ENCODE measurements at regions not wholly inside any gene's neighbourhood (a gene's known extent, or its start where the extent isn't known, plus 50 kb on each side); places are given as distances from the start of the nearest gene placed in this dataset.

GRCh38 chr5:128813317-128814070 lies 151.8 kb upstream of the SLC27A6 start:
- Histone ChIP-seq H3K4me1 (ENCODE audit: low read depth) (no peaks in the 10 kb centered on the region), H3K27me3 (no peaks in the 10 kb centered on the region), H3K27ac (no peak overlapping the region), H3K36me3 (no peaks in the 10 kb centered on the region), H3K9me3 (ENCODE audit: low read depth) (no peaks in the 10 kb centered on the region), H3K4me3 (no peak overlapping the region)
- DNase-seq (ENCODE audit: low read depth in 1 of 2, low spot score in 1 of 2), result no peak
- TF ChIP-seq CTCF (IDR thresholded peaks at IDR 0.05; ENCODE audit: low read depth, low read length), result no peak

DNA sequence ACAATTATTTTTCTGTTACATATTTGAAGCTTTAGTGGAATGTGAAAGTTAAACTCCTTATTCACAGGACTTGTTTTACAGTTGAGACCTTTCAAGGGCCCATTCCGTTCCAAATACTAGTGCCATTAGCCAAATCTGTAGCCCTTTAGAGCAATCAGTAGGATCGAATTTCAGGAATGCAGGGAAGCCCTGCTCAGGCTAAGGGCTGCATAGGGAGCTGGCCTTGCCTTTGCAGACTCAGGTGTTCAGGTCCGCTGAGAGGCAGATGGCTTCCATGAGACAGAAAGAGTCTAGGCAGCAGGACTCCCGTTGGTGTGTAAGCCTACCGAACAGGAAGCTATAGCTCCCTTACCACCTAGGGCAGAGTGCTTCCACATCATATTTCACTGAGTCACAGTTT lies 150.1 kb upstream of the SLC27A6 start:
- Histone ChIP-seq H3K4me3 (no peak overlapping the region), H3K9me3 (ENCODE audit: low read depth) (no peaks in the 10 kb centered on the region), H3K27me3 (no peaks in the 10 kb centered on the region), H3K27ac (no peak overlapping the region), H3K4me1 (ENCODE audit: low read depth) (no peaks in the 10 kb centered on the region), H3K36me3 (no peaks in the 10 kb centered on the region)
- peak; percentile 2 to 9 for DNase-seq (ENCODE audit: low read depth in 1 of 2, low spot score in 1 of 2)
- no peak for TF ChIP-seq CTCF (IDR thresholded peaks at IDR 0.05; ENCODE audit: low read depth, low read length)

DNA sequence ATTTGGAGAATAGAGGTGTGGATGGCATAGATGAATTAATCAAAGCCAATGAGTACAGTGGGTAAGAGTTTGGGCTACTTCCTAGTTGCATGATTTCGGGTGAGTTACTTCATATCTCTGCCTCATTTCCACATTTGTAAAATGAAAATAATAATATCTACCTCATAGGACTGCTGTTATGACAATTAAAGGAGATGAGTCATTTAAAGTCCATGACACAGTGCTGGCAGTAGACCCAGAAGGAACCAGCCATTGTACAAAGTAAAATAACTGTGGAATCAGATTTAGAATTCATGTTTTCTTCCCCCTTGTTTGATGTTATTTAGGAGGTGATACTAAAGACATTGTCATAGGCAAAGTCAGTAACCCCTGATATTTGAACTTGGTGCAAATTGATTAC lies 139.5 kb upstream of the SLC27A6 start:
- peak in 1 of 2 donors; percentile 52 for DNase-seq (ENCODE audit: low read depth in 1 of 2, low spot score in 1 of 2)
- Histone ChIP-seq H3K27me3 (no peaks in the 10 kb centered on the region), H3K9me3 (ENCODE audit: low read depth) (no peaks in the 10 kb centered on the region), H3K4me3 (no peak overlapping the region), H3K27ac (no peak overlapping the region), H3K4me1 (ENCODE audit: low read depth) (peaks cover 16% of the 10 kb centered on the region), H3K36me3 (no peaks in the 10 kb centered on the region)
- no peak for TF ChIP-seq CTCF (IDR thresholded peaks at IDR 0.05; ENCODE audit: low read depth, low read length)

- TF ChIP-seq CTCF (IDR thresholded peaks at IDR 0.05; ENCODE audit: low read depth, low read length), result no peak
- Histone ChIP-seq H3K27ac (no peak overlapping the region), H3K36me3 (no peaks in the 10 kb centered on the region), H3K4me1 (ENCODE audit: low read depth) (peaks cover 18% of the 10 kb centered on the region), H3K4me3 (no peak overlapping the region), H3K9me3 (ENCODE audit: low read depth) (no peaks in the 10 kb centered on the region), H3K27me3 (no peaks in the 10 kb centered on the region)
- no peak for DNase-seq (ENCODE audit: low read depth in 1 of 2, low spot score in 1 of 2)
Measured at GRCh38 chr5:128826275-128826674, 139.0 kb upstream of the SLC27A6 start.

DNA sequence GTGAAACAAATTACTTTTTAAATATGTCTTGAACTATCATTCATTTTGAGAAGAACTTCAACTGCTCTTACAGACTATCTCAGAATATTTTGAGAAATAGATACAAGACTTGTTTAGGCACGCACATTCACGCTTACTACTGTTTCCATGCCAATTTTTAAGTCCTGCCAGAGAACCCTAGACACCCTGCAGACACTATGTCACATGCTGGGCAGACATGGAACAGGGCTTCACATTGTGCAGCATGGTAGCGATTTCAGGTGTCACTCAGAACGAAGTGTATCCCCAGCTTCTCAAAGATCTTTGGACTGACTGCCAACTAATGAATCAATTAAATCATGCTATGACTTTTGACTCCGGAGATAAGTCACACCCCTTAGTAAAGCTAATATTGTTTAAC lies 128.7 kb upstream of the SLC27A6 start:
- no peaks in the 10 kb centered on the region for H3K36me3 ChIP-seq

More for the DNA sequence above, 128.7 kb upstream of the SLC27A6 start:
- H3K27ac ChIP-seq, result no peak overlapping the region
- no peak for TF ChIP-seq CTCF (IDR thresholded peaks at IDR 0.05; ENCODE audit: low read depth, low read length)
- no peaks in the 10 kb centered on the region for H3K9me3 ChIP-seq (ENCODE audit: low read depth)
- no peak overlapping the region for H3K4me3 ChIP-seq
- H3K27me3 ChIP-seq, result no peaks in the 10 kb centered on the region
- H3K4me1 ChIP-seq (ENCODE audit: low read depth), result peaks cover 6% of the 10 kb centered on the region
- DNase-seq (ENCODE audit: low read depth in 1 of 2, low spot score in 1 of 2), result no peak

All from cardiac muscle cell (in vitro differentiated cells and primary cell).